ENCODE measurements at regions not wholly inside any gene's neighbourhood (a gene's known extent, or its start where the extent isn't known, plus 50 kb on each side); places are given as distances from the start of the nearest gene placed in this dataset.

- DNase-seq (ENCODE audit: low read depth in 1 of 2, low spot score in 1 of 2): no peak
Observed at GRCh38 chr13:48885027-48885395, 90.7 kb upstream of the FNDC3A start.

- DNase-seq (ENCODE audit: low read depth in 1 of 2, low spot score in 1 of 2): no peak
Observed at GRCh38 chr13:48888613-48889012, 87.1 kb upstream of the FNDC3A start.

- DNase-seq (ENCODE audit: low read depth in 1 of 2, low spot score in 1 of 2): no peak
Observed at GRCh38 chr13:48890391-48890790, 85.3 kb upstream of the FNDC3A start.

GRCh38 chr13:48891586-48891985 is 84.1 kb upstream of the FNDC3A start:
- no peak for DNase-seq (ENCODE audit: low read depth in 1 of 2, low spot score in 1 of 2)

- DNase-seq (ENCODE audit: low read depth in 1 of 2, low spot score in 1 of 2): no peak
Observed at GRCh38 chr13:48892053-48892687, 83.5 kb upstream of the FNDC3A start.

GRCh38 chr13:48892688-48893075 is 83.0 kb upstream of the FNDC3A start:
- DNase-seq (ENCODE audit: low read depth in 1 of 2, low spot score in 1 of 2): no peak

GRCh38 chr13:48896312-48896711 is 79.4 kb upstream of the FNDC3A start:
- no peak for DNase-seq (ENCODE audit: low read depth in 1 of 2, low spot score in 1 of 2)

- no peak for DNase-seq (ENCODE audit: low read depth in 1 of 2, low spot score in 1 of 2)
Observed at GRCh38 chr13:48901781-48902180, 73.9 kb upstream of the FNDC3A start.

GRCh38 chr13:48902368-48902767 is 73.3 kb upstream of the FNDC3A start:
- DNase-seq (ENCODE audit: low read depth in 1 of 2, low spot score in 1 of 2): no peak

- DNase-seq (ENCODE audit: low read depth in 1 of 2, low spot score in 1 of 2): no peak
Observed at GRCh38 chr13:48904668-48905290, 70.9 kb upstream of the FNDC3A start.

GRCh38 chr13:48906200-48906599 is 69.5 kb upstream of the FNDC3A start:
- DNase-seq (ENCODE audit: low read depth in 1 of 2, low spot score in 1 of 2): no peak

GRCh38 chr13:48908381-48909055 is 67.2 kb upstream of the FNDC3A start:
- DNase-seq (ENCODE audit: low read depth in 1 of 2, low spot score in 1 of 2): no peak

GRCh38 chr13:48909056-48909389 is 66.7 kb upstream of the FNDC3A start:
- no peak for DNase-seq (ENCODE audit: low read depth in 1 of 2, low spot score in 1 of 2)

- DNase-seq (ENCODE audit: low read depth in 1 of 2, low spot score in 1 of 2): no peak
Observed at GRCh38 chr13:48910686-48911085, 65.0 kb upstream of the FNDC3A start.

GRCh38 chr13:48919751-48920150 is 56.0 kb upstream of the FNDC3A start:
- no peak for DNase-seq (ENCODE audit: low read depth in 1 of 2, low spot score in 1 of 2)

- DNase-seq (ENCODE audit: low read depth in 1 of 2, low spot score in 1 of 2): no peak
Observed at GRCh38 chr13:48920730-48921129, 55.0 kb upstream of the FNDC3A start.

GRCh38 chr13:48923376-48923775 is 52.3 kb upstream of the FNDC3A start:
- no peak for DNase-seq (ENCODE audit: low read depth in 1 of 2, low spot score in 1 of 2)

GRCh38 chr13:48925001-48925400 is 50.7 kb upstream of the FNDC3A start:
- no peak for DNase-seq (ENCODE audit: low read depth in 1 of 2, low spot score in 1 of 2)
